HL-60 (cell line): ENCODE measurements at regions not wholly inside any gene's neighbourhood (a gene's known extent, or its start where the extent isn't known, plus 50 kb on each side); places are given as distances from the start of the nearest gene placed in this dataset.

ENCODE experiments used
- DNase-seq, 2 experiments: peaks; one replicate each; pipeline ENCODE4 v3.0.0-alpha.2; 2010 to 2020; ENCODE audit warnings: low read depth in 1 of 2, low spot score in 1 of 2
- H3K27ac ChIP-seq: fragments of 250-450 bp; sonication (Bioruptor Pico); replicated peaks from 2 replicates; pipeline ENCODE4 v1.5.1; 2020; ENCODE audit warnings: mild to moderate bottlenecking, moderate library complexity
- H3K27me3 ChIP-seq: fragments of 250-450 bp; sonication (Bioruptor Pico); 2 replicates; pipeline ENCODE4 v1.5.1; 2021; ENCODE audit warnings: mild to moderate bottlenecking, moderate library complexity; ENCODE audit not compliant: insufficient read depth, poor library complexity, severe bottlenecking
- H3K4me3 ChIP-seq: replicated peaks from 2 replicates; pipeline ENCODE4 v1.5.1; 2011; ENCODE audit warnings: mild to moderate bottlenecking, control low read depth, low read length; ENCODE audit not compliant: insufficient read depth
- CTCF ChIP-seq: IDR thresholded peaks from one replicate; pipeline ENCODE4 v1.5.1; 2011; ENCODE audit warnings: low read length, control low read depth, inconsistent platforms; ENCODE audit not compliant: insufficient read depth
- GABPA ChIP-seq: IDR thresholded peaks from 2 replicates; pipeline ENCODE4 v1.6.1; 2012; ENCODE audit warnings: low read depth
- POLR2AphosphoS5 ChIP-seq: IDR thresholded peaks from 2 replicates; pipeline ENCODE4 v1.6.1; 2012; ENCODE audit warnings: low read depth
- REST ChIP-seq: IDR thresholded peaks from 2 replicates; pipeline ENCODE4 v1.6.1; 2012; ENCODE audit warnings: low read depth; ENCODE audit not compliant: insufficient replicate concordance
- SPI1 ChIP-seq: IDR thresholded peaks from 2 replicates; pipeline ENCODE4 v1.6.1; 2012; ENCODE audit warnings: low read depth, mild to moderate bottlenecking, borderline replicate concordance

GRCh38 chr9:75728391-75728790, 162.1 kb upstream of the PCSK5 start:
- DNase-seq = no peak
- no peak overlapping the region for H3K27ac ChIP-seq
- TF ChIP-seq SPI1 = no peak
- no peak for TF ChIP-seq CTCF
- no peak for TF ChIP-seq REST
- TF ChIP-seq GABPA = no peak
- TF ChIP-seq POLR2AphosphoS5 = no peak
- H3K4me3 ChIP-seq = no peak overlapping the region
- no peaks in the 10 kb centered on the region for H3K27me3 ChIP-seq

- TF ChIP-seq CTCF (no peak), REST (no peak), SPI1 (no peak), POLR2AphosphoS5 (no peak), GABPA (no peak)
- H3K27me3 ChIP-seq = peaks cover 4% of the 10 kb centered on the region
- H3K4me3 ChIP-seq = no peak overlapping the region
- no peak for DNase-seq
- H3K27ac ChIP-seq = no peak overlapping the region
Measured at GRCh38 chr9:75734802-75735201, 155.7 kb upstream of the PCSK5 start.

- no peak overlapping the region for H3K27ac ChIP-seq
- no peaks in the 10 kb centered on the region for H3K27me3 ChIP-seq
- no peak for DNase-seq
- TF ChIP-seq SPI1 (no peak), REST (no peak), POLR2AphosphoS5 (no peak), CTCF (no peak), GABPA (no peak)
- no peak overlapping the region for H3K4me3 ChIP-seq
Measured at GRCh38 chr9:75739884-75740611, 150.4 kb upstream of the PCSK5 start.
